HG02943 (cell line): ENCODE measurements at regions not wholly inside any gene's neighbourhood (a gene's known extent, or its start where the extent isn't known, plus 50 kb on each side); places are given as distances from the start of the nearest gene placed in this dataset.

Source experiments
- ATAC-seq: cut with Tn5 transposase; IDR thresholded peaks from one replicate; pipeline ENCODE4 v1.9.1; 2021; ENCODE audit warnings: mild to moderate bottlenecking, low read depth, moderate library complexity; ENCODE audit not compliant: unreplicated experiment

GRCh38 chr13:104595511-104595910 lies 1529.3 kb upstream of the SLC10A2 start:
- no peak for ATAC-seq

- ATAC-seq = no peak
Measured at GRCh38 chr13:104594806-104595205, 1528.6 kb upstream of the SLC10A2 start.

GRCh38 chr13:104593693-104594092 lies 1527.5 kb upstream of the SLC10A2 start:
- ATAC-seq = no peak

- ATAC-seq = no peak
Measured at GRCh38 chr13:104593251-104593576, 1527.0 kb upstream of the SLC10A2 start.

GRCh38 chr13:104592545-104593250 lies 1526.5 kb upstream of the SLC10A2 start:
- no peak for ATAC-seq

- ATAC-seq = no peak
Measured at GRCh38 chr13:104592127-104592526, 1525.9 kb upstream of the SLC10A2 start.

GRCh38 chr13:104586051-104586746 lies 1520.0 kb upstream of the SLC10A2 start:
- no peak for ATAC-seq

- no peak for ATAC-seq
Measured at GRCh38 chr13:104584481-104584880, 1518.3 kb upstream of the SLC10A2 start.

- ATAC-seq = no peak
Measured at GRCh38 chr13:104580931-104581330, 1514.7 kb upstream of the SLC10A2 start.

- ATAC-seq = no peak
Measured at GRCh38 chr13:104577071-104577815, 1511.0 kb upstream of the SLC10A2 start.

- ATAC-seq = no peak
Measured at GRCh38 chr13:104571893-104572229, 1505.6 kb upstream of the SLC10A2 start.

GRCh38 chr13:104571161-104571892 lies 1505.1 kb upstream of the SLC10A2 start:
- ATAC-seq = no peak

GRCh38 chr13:104567114-104567513 lies 1500.9 kb upstream of the SLC10A2 start:
- ATAC-seq = no peak

- ATAC-seq = no peak
Measured at GRCh38 chr13:104565888-104566287, 1499.7 kb upstream of the SLC10A2 start.

GRCh38 chr13:104553896-104554295 lies 1487.7 kb upstream of the SLC10A2 start:
- ATAC-seq = no peak

GRCh38 chr13:104553186-104553585 lies 1487.0 kb upstream of the SLC10A2 start:
- ATAC-seq = no peak

- no peak for ATAC-seq
Measured at GRCh38 chr13:104534847-104535246, 1468.6 kb upstream of the SLC10A2 start.

- no peak for ATAC-seq
Measured at GRCh38 chr13:104532132-104532531, 1465.9 kb upstream of the SLC10A2 start.

GRCh38 chr13:104530741-104531140 lies 1464.5 kb upstream of the SLC10A2 start:
- ATAC-seq = no peak

GRCh38 chr13:104526561-104526960 lies 1460.3 kb upstream of the SLC10A2 start:
- ATAC-seq = no peak

GRCh38 chr13:104525467-104525866 lies 1459.2 kb upstream of the SLC10A2 start:
- ATAC-seq = no peak
